Posterior vena cava (tissue), 2 donors: ENCODE measurements at regions not wholly inside any gene's neighbourhood (a gene's known extent, or its start where the extent isn't known, plus 50 kb on each side); places are given as distances from the start of the nearest gene placed in this dataset.
A peak's percentile ranks its signal among the peaks of the same experiment; 100 is the strongest.

Source experiments
- DNase-seq: peaks from one replicate; pipeline ENCODE4 v3.0.0-alpha.2; 2020; ENCODE audit warnings: low spot score
- intact Hi-C, 2 donors: fragments of 100-400 bp; cut with DNase I; formaldehyde crosslinking; loops; one replicate each; pipeline versions ENCODE4 v1.14.1 to v1.14.2; 2022 to 2023
- donor health status: DM: yes; HTN: yes; CAD: no.
- donor health status: DM: yes; HTN: yes; CAD: no.

DNA sequence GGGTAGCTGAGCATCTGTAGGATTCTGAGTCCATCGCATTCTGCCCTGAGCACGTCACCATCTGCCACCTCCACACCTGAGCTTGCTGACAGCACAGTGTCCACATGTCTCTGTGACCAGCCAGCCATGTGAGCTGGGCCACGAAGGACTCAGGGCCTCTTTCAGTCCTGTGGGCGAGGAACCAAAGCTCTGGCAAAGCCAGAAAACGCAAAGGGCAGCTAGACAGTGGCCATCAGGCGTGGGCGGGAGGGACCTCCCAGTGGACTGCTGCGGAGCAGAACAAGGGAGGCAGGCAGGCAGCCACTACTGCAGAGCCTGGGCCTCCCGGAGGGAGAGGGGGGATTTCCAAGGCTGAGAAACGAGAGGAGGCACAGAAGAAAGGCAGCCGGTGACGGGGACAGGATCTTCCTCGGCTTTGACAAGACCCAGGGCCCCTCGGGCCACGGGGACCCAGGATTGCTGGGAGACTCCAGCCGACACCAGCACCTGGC lies 274.6 kb upstream of the SALL3 start:
- intact Hi-C loops = no loop called here
- DNase-seq = no peak

DNA sequence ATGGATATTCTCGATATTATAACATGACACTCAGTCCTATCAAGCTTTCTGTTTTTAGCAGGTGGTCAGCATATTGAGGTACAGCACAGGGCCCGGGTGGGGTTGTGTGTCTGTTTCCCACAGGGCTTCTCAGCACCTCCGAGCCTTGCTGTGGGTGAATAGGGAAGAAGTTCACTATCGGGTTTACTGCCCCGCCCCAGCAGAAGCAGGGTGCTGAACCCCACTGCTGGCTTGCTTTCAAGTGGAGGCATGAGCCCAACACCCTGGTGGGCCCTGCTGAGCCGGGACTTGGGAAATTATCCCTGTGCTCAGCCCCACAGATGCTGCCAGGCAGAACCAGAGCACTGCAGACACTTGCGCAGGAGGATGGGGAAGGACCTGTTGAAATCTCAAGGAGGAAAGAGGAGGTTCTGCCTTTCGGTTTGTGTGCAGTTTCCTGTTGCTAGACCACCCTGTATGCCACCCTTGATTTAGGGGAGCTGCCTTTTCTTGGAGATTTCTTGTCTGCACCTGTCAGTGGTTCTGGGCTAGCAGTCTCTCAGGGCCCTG lies 270.3 kb upstream of the SALL3 start:
- intact Hi-C loops = no loop called here
- DNase-seq = peak; percentile 70

DNA sequence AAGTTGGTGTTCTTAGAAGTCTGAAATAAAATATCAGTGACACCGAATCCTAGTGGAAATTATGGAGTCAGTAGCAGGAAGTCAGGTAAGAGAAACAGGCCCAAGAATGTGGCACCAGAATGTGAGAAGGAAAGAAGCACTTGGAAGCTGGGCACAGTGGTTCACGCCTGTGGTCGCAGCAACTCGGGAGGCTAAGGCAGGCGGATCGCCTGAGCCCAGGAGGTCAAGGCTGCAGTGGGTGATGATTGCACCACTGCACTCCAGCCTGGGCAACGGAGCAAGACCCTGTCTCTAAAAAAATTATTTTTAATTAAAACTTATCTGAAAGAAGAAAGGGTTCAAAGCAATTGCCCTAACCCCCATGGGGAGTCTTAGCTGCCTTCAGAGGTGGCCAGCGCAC lies 268.3 kb upstream of the SALL3 start:
- no peak for DNase-seq

DNA sequence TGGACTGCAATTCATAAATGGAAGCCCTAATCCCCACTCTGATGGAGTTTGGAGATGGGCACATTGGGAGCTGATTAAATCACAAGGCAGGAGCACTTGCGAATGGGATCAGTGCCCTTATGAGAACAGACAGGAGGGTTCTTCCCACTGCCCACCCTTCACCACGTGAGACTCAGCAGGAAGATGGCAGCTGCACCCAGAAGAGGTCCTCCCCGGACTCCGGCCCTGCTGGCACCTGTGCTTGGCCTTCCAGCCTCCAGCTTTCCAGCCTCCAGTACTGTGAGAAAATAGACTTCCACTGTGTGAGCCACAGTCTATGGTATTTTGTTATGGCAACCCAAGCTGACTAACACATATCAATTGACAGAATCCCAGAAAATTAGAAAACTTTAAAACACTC lies 267.6 kb upstream of the SALL3 start:
- intact Hi-C loops = no loop called here
- no peak for DNase-seq

More for the DNA sequence above, 268.3 kb upstream of the SALL3 start:
- intact Hi-C loops = no loop called here

DNA sequence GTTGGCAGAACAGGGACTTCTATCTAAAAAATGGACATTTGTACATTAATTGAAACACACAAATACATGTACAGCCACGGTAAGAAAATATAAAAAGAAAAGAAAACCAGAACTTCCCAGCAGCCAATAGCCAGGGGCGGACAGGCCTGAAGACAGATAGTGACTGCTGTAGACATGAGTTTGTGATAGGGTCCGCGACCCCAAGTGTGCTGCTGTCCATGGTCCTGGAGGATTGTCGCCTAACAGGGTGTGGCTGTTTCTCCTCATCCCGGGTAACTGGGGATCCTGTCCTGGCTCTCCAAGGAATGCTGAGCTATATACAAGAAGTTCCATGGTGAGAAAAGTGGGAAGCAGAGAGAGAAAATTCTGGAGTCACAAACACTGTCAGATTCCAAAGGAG lies 266.5 kb upstream of the SALL3 start:
- no peak for DNase-seq
- intact Hi-C loops = no loop called here

DNA sequence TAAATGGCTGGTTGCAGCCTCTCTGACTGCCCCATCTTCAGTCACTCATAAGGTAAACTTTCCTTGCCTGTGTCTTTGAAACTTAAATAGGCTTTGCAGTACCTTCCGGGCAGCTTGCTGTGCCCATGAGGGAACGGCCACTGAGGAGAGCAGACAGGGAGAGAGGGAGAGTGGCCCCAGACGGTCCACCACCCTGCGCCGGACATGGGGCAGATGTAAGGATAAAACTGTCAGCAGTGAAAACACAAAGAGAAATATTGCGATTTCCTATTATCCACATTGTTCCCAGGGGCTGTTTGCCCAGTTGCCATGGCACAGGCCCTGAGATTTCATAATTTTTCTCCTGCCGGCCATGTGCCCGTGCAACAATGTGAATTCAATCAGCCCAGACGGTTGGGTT lies 265.9 kb upstream of the SALL3 start:
- intact Hi-C loops = no loop called here
- DNase-seq = no peak

DNA sequence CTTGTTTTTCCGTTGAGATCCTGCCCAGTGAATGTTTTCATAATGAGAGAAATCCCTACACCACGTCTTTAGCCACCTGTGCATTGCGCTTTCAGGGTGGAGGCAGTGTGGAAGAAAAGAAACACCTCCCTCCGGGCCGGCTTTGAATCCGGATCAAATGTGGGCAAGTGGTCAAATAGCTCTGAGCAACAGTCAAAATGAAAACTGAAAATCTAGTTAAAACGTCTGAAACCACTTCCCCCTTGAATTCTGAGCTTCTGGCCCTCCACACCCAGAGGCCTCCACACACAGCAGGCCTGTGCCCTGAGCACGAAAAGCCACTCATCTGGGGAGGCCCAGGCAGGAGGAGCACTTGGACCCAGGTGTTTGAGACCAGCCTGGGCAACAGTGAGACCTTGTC lies 263.6 kb upstream of the SALL3 start:
- intact Hi-C loops = no loop called here
- DNase-seq = no peak

DNA sequence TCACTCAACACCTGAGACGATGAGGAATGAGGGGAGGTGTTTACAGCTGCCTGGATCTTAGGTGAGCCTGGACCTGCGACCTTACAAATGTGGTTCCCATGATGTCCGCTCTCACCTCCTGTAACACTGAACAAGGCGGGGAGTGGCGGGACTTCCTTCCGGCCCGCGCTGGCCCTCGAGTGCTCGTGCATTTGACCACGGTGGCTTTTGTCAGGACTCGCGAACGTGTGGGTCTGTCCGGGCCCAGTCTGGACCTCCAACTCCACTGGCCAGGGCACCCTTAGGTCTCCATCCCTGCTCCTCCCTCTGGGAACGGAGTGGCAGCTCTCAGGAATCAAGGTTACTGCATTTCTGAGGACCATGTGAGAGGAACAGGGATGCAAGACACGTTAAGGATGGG lies 263.0 kb upstream of the SALL3 start:
- intact Hi-C loops = no loop called here
- DNase-seq = no peak

DNA sequence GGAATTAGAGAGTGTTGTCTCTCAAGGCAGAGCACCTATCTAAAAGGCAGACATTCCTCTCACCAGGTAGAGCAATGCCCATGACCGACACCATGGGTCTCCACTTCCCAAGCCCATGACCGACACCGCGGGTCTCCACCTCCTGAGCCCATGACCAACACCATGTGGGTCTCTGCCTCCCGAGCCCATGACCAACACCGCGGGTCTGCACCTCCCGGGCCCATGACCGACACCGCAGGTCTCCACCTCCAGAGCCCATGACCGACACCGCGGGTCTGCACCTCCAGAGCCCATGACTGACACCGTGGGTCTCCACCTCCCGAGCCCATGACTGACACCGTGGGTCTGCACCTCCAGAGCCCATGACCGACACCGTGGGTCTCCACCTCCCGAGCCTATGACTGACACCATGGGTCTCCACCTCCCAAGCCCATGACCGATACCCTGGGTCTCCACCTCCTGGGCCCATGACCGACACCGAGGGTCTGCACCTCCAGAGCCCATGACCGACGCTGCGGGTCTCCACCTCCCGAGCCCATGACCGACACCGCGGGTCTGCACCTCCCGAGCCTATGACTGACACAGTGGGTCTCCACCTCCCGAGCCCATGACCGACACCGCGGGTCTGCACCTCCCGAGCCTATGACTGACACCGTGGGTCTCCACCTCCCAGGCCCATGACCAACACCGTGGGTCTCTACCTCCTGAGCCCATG lies 262.4 kb upstream of the SALL3 start:
- no peak for DNase-seq
- intact Hi-C loops = no loop called here

DNA sequence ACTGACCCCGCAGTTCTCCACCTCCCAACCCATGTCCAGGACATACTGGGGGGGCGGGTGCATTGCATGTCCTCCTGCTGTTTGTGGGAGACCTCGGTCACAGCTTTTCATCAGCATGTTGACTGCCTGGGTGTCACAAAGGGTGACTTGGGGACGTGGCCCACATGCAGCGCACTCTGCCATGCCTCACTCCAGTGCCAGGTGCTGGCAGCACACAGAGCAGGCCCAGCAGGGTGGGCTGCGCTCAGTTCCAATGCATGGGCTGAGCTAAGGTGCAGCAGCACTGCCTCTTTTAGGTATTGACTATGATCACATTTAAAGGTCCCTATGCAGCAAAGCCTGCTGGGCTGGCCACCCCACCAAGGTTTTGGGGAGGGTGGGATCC lies 261.9 kb upstream of the SALL3 start:
- DNase-seq = no peak
- intact Hi-C loops = no loop called here

DNA sequence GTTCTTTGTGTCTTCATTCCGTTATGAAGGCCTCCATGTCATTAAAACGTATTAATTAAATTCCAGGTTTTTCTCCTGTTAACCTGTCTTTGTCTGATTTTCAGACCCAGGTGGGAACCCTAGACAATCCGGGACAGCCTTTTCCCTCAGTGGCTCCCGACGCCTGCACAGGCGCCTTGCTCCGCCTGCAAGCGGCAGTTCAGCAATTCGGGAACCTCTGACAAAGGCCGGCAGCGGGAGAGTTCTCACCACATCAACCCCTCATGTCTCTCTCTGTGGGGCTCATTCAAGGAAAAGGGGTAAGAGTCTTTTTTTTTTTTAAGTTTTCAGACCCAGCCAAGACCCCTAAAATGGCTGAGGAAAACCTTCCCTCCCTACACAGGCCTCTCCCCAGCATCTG lies 259.8 kb upstream of the SALL3 start:
- intact Hi-C loops = no loop called here
- peak; percentile 41 for DNase-seq

DNA sequence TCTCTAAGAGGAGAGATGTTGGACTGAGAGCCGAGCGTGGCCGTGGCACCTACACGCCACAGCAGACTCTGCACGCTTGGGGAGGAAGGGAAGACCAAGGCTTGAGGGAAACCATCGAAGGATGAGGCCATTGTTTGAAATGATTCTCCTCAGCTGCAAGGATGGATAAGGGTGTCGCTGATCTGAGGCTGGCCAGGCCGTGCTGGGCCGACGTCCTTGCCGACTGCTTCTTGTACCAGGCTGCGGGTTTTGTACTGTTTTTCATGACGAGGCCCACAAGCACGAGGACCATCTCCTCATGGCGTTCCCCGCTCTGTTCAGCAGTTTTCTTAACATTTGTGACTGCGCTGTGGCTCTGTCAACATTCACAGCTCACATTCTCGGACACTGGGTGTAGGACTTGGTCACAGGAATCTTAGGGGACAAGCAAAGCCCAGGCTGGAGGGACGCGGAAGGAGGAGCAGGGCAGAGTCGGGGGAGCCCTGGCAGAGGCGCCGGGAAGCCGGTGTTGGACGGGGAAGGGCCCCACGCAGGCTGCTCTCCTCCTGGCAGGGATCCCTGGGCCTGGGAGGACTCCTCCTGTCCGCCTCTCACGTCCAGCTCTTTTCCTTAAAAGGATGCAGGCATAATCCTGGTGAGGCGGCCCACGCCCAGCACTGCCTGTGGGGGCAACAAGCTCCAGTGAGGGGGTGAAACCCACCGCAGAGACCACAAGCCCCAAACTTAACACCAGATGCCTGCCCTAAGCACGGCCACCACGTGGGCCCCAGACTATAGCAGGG lies 259.0 kb upstream of the SALL3 start:
- peak; percentile 71 for DNase-seq
- intact Hi-C loops = no loop called here

DNA sequence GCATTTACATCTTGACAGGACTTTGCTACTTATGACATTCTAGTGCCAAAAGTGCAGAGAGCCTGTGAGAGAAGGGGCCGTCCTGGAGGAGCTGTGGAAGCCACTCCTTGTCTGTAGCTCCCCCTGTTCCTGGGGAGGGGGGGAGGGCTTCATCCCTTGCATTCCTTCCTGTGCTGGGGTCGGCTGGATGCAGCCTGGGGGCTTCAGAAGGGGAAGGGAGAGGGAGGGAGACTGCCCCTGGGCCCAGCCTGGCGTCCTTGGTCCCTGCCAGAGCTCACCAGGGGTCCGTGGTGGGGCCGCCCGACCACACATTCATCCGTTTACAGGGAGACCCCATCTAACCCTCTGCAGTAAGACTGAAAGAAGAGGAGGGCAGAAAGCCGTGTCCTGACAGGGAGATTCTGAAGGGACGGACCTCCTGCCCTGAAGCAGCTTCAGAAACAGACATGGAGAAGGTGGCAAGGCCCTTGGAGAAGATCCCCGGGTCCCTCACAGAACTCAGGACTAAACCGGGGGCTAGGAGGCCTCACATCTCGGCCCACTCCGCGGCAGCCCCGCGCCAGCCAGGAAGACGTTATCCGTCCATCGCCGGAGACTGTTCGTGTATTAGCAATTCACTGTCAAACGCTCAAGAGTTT lies 258.3 kb upstream of the SALL3 start:
- intact Hi-C loops = no loop called here
- DNase-seq = peak; percentile 55

DNA sequence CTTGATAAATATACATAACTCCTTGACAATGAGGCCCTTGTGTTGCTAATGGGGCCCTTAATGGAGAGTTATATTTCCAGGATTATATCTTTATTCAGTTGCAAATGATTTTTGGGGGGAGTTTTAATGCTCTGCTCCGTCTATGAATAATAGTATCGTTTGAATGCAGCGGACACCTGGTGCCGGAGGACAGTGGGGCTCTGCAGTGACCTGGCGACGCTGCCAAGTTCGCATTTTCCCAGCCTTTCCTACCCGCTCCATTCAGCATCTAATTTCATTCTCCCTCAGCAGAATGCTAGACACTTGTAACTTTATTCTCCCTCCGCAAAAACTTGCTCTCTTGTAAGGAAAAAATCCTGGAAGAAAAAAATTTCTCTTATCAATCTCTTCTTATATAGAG lies 257.6 kb upstream of the SALL3 start:
- DNase-seq = no peak
- intact Hi-C loops = no loop called here

DNA sequence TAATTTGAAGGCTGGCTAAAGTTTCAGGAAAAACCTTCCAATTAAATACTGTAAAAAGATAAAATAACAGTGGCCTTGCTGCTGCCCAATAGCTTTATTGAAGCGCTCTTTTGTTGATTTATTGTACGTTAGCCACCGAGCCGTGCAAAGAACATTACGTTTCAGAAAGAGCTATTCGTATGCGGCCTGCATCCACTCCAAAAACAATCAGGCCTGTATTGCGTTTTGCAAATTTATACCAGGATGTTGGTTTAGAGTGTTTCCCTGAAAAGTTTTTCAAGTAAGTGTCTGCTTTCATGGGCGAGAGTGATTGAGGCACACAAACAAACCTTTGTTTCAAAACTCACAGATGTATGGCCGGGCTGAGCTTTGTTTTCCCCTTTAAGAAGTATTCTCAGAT lies 257.2 kb upstream of the SALL3 start:
- intact Hi-C loops = no loop called here
- no peak for DNase-seq

DNA sequence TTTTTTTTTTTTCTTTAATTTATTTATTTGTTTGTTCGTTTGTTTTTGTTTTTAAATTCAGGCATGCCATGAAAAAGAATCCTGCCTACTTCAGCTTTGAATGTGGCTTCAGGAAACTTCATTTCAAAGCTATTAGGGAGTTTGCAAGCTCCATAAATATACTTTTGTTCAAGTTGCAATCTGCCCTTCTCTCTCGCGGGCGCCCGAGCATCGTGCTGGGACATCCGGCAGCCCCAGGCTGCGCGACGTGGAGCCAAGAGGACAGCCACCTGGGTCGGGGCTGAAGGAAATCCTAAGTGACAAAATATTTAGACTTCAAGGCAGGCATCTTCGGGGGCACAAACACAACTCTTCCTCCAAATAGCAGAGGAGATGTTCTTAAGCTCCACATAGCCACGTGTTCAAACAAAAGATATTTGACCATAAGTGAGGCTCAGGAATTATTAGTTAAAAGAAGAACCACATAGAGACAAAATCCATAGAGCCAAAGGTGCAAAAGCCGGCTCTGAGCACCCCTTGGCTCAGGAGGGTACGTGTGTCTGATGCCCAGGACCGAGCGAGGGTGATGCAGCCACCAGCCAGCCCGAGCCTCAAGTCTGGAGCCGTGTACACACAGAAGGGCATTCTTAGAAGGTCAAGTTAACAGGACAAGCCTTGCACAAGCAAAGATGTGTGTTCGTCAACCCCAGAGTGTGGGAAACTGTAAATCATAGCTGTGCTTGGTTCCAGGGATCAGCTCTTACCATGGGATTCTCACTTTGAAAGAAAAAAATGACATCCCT lies 256.5 kb upstream of the SALL3 start:
- DNase-seq = no peak
- intact Hi-C loops = no loop called here

DNA sequence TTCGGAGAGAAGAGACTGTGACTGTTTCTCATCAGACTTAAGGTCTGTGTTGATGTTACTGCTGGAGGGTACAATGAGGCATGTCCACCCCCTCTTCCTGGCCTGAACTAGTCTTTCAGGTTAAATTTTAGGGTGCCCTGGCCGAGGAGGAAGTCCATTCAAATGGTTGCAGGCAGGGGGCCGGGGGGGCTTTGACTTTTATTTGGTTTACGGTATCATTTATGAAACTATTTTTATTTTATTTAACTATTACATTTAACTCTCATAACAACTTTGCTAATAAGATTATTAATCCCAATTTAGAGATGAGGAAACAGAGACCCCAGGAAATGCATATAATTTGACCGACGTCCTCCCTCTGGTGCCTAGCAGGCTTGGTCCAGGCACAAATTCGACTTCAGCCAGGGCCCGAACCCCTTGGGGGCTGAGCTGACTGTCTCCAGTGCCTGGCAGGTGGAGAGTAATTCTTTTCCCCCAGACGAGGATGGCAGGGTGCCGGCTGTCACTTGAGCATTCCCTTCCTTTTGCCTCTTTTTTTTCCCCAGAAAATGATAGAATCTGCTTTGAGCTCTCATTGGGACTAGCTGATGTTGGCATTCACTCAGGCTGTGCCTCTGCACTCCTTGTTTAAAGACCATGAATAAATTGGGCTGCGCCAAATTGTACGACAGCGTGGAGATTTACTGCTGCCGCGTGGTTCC lies 255.3 kb upstream of the SALL3 start:
- intact Hi-C loops = no loop called here
- DNase-seq = peak; percentile 51

DNA sequence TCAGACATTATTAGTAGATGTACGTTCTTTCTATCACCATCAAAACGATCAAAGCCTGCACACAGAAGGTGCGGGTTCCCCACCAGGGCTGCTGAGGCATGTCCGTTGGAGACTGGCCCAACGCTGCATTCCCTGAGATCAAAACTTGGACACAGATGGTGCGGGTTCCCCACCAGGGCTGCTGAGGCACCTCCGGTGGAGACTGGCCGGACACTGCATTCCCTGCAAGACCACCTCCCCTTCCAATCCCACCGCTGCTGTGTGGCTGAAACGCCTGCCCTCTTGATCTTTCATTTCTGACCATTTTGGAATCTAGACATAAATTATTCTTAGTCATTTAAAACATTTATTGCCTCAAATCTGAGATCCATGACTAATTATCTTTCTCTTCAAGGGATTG lies 254.2 kb upstream of the SALL3 start:
- intact Hi-C loops = no loop called here

More for the DNA sequence above, 254.2 kb upstream of the SALL3 start:
- DNase-seq = no peak
